Small intestine (tissue), 7 donors: ENCODE measurements at regions not wholly inside any gene's neighbourhood (a gene's known extent, or its start where the extent isn't known, plus 50 kb on each side); places are given as distances from the start of the nearest gene placed in this dataset.

ENCODE experiments used
- DNase-seq, 2 donors: peaks; one replicate each; pipeline versions ENCODE4 v3.0.0 to v3.0.0-alpha.2; 2013
- FAIRE-seq: peaks from 2 replicates; lab custom pipeline; 2012; peaks lifted over from hg19 to GRCh38; lab: Jason Lieb, UNC
- H3K27ac ChIP-seq, 3 donors: one replicate each; pipeline ENCODE4 v1.5.1; 2013; ENCODE audit warnings: low read length in 2 of 3, mild to moderate bottlenecking in 2 of 3, control low read depth in 1 of 3, inconsistent platforms in 1 of 3, low read depth in 1 of 3, moderate library complexity in 1 of 3
- H3K27me3 ChIP-seq, 3 donors: one replicate each; pipeline ENCODE4 v1.6.1; 2013; ENCODE audit warnings: low read length in 3 of 3, inconsistent platforms in 1 of 3; ENCODE audit not compliant: control insufficient read depth in 3 of 3, insufficient read depth in 3 of 3
- H3K36me3 ChIP-seq, 3 donors: one replicate each; pipeline ENCODE4 v1.6.1; 2013; ENCODE audit warnings: low read length in 3 of 3, inconsistent platforms in 1 of 3, low read depth in 1 of 3, mild to moderate bottlenecking in 1 of 3, moderate library complexity in 1 of 3; ENCODE audit not compliant: control insufficient read depth in 3 of 3, insufficient read depth in 2 of 3
- H3K4me1 ChIP-seq, 3 donors: one replicate each; pipeline ENCODE4 v1.6.1; 2013; ENCODE audit warnings: low read length in 2 of 3, inconsistent platforms in 1 of 3, low read depth in 1 of 3, mild to moderate bottlenecking in 1 of 3, moderate library complexity in 1 of 3; ENCODE audit not compliant: control insufficient read depth in 3 of 3, insufficient read depth in 2 of 3
- H3K4me3 ChIP-seq, 3 donors: one replicate each; pipeline ENCODE4 v1.5.1; 2013; ENCODE audit warnings: low read length in 3 of 3, control low read depth in 1 of 3, inconsistent platforms in 1 of 3, low read depth in 1 of 3, mild to moderate bottlenecking in 1 of 3, moderate library complexity in 1 of 3
- H3K9me3 ChIP-seq, 2 donors: one replicate each; pipeline ENCODE4 v1.6.1; 2013; ENCODE audit warnings: low read depth in 1 of 2, low read length in 1 of 2; ENCODE audit not compliant: control insufficient read depth in 2 of 2, insufficient read depth in 1 of 2
- WGBS, 3 donors: extraction: QIAGEN DNeasy Blood & Tissue Kit; methylation state at CpG; one replicate each; pipeline ENCODE4 v1.1.7; 2013; 5-methylcytosine and 5-hydroxymethylcytosine counted together
- donor health status: healthy with polysubstance abuse.
- donor health status: control.
- donor health status: control.
- donor health status: Bipolar disorder and iron deficiency.
- donor health status: healthy.

DNA sequence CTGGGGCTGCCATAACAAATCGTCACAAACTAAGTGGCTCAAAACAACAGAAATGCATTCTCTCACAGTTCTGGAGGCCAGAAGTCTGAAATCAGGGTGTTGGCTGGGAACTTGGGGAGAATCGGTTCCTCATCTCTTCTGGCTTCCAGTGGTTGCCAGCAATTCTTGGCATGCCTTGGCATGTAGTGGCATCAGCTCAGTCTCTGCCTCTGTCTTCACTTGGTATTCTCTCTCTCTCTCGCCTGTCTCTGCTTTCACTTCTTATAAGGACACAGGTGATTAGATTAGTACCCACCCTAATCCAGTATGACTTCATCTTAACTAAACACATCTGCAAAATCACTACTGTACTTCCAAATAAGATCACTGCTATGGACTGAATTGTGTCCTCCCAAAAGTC, 695.4 kb upstream of the ID2 start:
- no peaks in the 10 kb centered on the region for H3K36me3 ChIP-seq
- FAIRE-seq: no peak
- H3K27me3 ChIP-seq: no peaks in the 10 kb centered on the region
- H3K27ac ChIP-seq: no peak overlapping the region
- 87 to 88% (median 88%) methylated on average over 3 of the region's 3 CpGs for WGBS, 3 donors
- H3K4me1 ChIP-seq: no peaks in the 10 kb centered on the region
- H3K9me3 ChIP-seq: no peaks in the 10 kb centered on the region
- no peak for DNase-seq
- H3K4me3 ChIP-seq: no peak overlapping the region

DNA sequence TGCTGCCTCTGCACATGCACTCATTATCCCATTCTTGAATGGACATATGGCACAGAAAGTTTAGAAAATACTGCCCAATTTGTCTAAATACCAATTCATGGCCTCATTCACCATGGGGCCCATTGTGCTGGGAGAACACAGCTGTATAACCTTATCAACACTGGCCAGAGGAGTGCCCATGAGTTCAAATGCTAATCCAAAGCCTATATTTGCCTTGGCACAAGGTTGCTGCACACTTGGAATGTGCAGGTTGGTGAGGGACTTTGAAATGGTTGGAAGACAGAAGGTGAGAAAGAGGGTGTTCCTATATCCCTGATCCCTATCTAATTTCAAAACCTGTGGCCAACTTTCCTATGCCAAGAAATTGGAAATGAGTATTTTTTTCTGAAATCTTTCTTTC, 693.9 kb upstream of the ID2 start:
- H3K4me1 ChIP-seq: no peaks in the 10 kb centered on the region
- no peaks in the 10 kb centered on the region for H3K36me3 ChIP-seq
- FAIRE-seq: no peak
- no peaks in the 10 kb centered on the region for H3K27me3 ChIP-seq
- H3K9me3 ChIP-seq: no peaks in the 10 kb centered on the region
- no peak overlapping the region for H3K27ac ChIP-seq
- no peak overlapping the region for H3K4me3 ChIP-seq
- no peak for DNase-seq

GRCh38 chr2:7988440-7988839, 693.4 kb upstream of the ID2 start:
- DNase-seq: no peak
- no peaks in the 10 kb centered on the region for H3K4me1 ChIP-seq
- H3K4me3 ChIP-seq: no peak overlapping the region
- H3K36me3 ChIP-seq: no peaks in the 10 kb centered on the region
- 61 to 75% (median 67%) methylated on average over 1 of the region's 1 CpG for WGBS, 3 donors
- no peaks in the 10 kb centered on the region for H3K9me3 ChIP-seq
- H3K27ac ChIP-seq: no peak overlapping the region
- H3K27me3 ChIP-seq: no peaks in the 10 kb centered on the region
- FAIRE-seq: no peak

- Histone ChIP-seq H3K9me3 (no peaks in the 10 kb centered on the region), H3K27me3 (no peaks in the 10 kb centered on the region), H3K4me3 (no peak overlapping the region), H3K27ac (no peak overlapping the region), H3K36me3 (no peaks in the 10 kb centered on the region), H3K4me1 (no peaks in the 10 kb centered on the region)
- 84 to 89% (median 85%) methylated on average over 5 of the region's 5 CpGs for WGBS, 3 donors
- DNase-seq (no peak), FAIRE-seq (no peak)
Observed at GRCh38 chr2:7989823-7990222, 692.0 kb upstream of the ID2 start.

GRCh38 chr2:7992612-7993602, 688.9 kb upstream of the ID2 start:
- DNase-seq (no peak), FAIRE-seq (no peak)
- H3K36me3 ChIP-seq: no peaks in the 10 kb centered on the region
- WGBS, 3 donors: 45 to 58% (median 56%) methylated on average over 5 of the region's 5 CpGs
- H3K4me3 ChIP-seq: no peak overlapping the region
- H3K27ac ChIP-seq: no peak overlapping the region
- H3K9me3 ChIP-seq: no peaks in the 10 kb centered on the region
- H3K27me3 ChIP-seq: no peaks in the 10 kb centered on the region
- H3K4me1 ChIP-seq: no peaks in the 10 kb centered on the region

DNA sequence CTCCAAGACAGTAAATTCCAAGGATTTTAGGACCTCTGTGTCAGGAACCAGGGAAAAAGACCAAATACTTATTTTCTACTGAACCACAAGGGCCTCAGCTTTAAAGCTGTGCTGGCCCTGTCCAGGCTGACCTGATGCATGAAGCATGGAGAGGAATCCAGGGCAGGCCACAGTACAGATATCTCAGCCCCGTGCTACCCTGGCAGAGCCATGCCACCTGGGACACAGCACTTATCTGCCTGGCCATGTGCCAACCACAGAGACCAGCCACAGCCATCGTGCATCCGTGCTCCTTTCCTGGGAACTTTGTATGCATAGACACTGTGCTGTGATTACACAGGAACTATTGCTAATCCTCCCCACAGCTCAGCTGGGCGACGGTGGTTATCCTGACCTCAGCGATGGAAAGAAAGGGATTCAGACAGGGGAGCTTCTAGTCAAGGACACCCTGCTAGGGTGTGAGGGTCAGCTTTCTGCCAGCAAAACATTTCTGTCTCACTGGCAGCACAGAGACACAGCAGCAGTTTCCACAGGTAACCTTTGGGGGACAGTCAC, 687.4 kb upstream of the ID2 start:
- FAIRE-seq (no peak), DNase-seq (peak in 1 of 2 donors; percentile 20)
- H3K36me3 ChIP-seq: no peaks in the 10 kb centered on the region
- 14 to 49% (median 39%) methylated on average over 6 of the region's 6 CpGs for WGBS, 3 donors
- H3K4me1 ChIP-seq: no peaks in the 10 kb centered on the region
- no peak overlapping the region for H3K27ac ChIP-seq
- no peak overlapping the region for H3K4me3 ChIP-seq
- no peaks in the 10 kb centered on the region for H3K27me3 ChIP-seq
- H3K9me3 ChIP-seq: no peaks in the 10 kb centered on the region

DNA sequence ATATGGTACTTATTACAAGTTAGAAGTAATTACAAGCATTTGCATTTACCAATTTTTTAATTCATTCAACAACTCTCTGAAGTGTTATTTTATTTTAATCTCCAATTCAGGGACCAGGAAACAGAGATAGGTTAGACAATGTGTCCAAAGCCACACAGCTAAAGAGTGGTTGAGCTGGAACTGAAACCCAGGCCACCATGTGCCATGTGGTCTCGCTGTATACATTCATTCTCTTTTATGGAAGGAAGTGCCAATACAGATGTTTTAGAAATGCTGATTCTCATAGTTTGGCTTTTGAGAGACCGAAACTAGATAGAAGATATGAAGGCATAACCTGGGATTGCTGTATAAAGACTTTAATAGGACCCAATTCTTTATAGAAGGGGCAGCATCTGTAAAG, 684.6 kb upstream of the ID2 start:
- DNase-seq (no peak), FAIRE-seq (no peak)
- 87 to 90% (median 89%) methylated on average over 2 of the region's 2 CpGs for WGBS, 3 donors
- H3K4me1 ChIP-seq: no peaks in the 10 kb centered on the region
- no peaks in the 10 kb centered on the region for H3K9me3 ChIP-seq
- no peak overlapping the region for H3K27ac ChIP-seq
- H3K4me3 ChIP-seq: no peak overlapping the region
- no peaks in the 10 kb centered on the region for H3K36me3 ChIP-seq
- no peaks in the 10 kb centered on the region for H3K27me3 ChIP-seq

GRCh38 chr2:7999683-8000476, 682.0 kb upstream of the ID2 start:
- DNase-seq (no peak), FAIRE-seq (no peak)
- H3K27ac ChIP-seq: no peak overlapping the region
- H3K9me3 ChIP-seq: no peaks in the 10 kb centered on the region
- 86 to 88% (median 86%) methylated on average over 11 of the region's 11 CpGs for WGBS, 3 donors
- H3K36me3 ChIP-seq: no peaks in the 10 kb centered on the region
- peaks cover 0 to 13% (median 0%) of the 10 kb centered on the region in 3 donors for H3K4me1 ChIP-seq
- H3K27me3 ChIP-seq: no peaks in the 10 kb centered on the region
- no peak overlapping the region for H3K4me3 ChIP-seq
